NCI-H524 (cell line): ENCODE measurements at regions not wholly inside any gene's neighbourhood (a gene's known extent, or its start where the extent isn't known, plus 50 kb on each side); places are given as distances from the start of the nearest gene placed in this dataset.
"Not testable (repeated sequence)": the region's sequence is repeated elsewhere in the genome, so short reads cannot be mapped to it uniquely, and the experiment has no call there.

ENCODE experiments used
- DNase-seq, 2 experiments: peaks; one replicate each; lab custom pipeline; 2025; lab: John Stamatoyannopoulos, UW

DNA sequence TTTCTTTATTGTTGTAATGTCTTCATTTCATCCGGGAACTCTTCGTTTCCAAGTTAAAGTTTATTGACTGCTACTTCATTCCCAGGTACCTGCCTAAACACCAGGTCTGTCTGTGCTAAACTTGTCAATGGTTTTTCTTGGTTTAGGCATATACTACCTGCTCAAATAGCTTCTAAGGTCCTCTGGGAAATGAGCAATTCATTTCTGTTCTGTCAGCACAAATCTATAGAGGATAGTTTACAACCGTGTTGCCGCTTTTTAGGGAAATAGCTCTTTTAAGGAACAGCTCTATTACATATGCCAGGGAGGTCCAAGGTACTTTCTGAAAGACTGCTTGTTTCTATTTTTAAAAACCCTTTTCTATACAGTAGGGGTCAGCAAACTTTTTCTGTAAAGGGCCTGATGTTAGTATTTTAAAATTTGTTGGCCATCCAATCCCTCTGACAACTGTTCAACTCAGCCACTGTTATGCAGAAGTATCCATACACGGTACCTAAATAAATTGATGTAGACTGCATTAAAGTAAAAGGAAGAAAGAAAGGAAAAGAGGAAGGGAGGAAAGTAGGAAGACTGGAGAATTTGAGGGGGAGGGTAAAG is 222.7 kb upstream of the PTBP2 start:
- no peak for DNase-seq

GRCh38 chr1:96508233-96508632 is 213.4 kb upstream of the PTBP2 start:
- peak; percentile 28 to 83 for DNase-seq

- no peak for DNase-seq
Measured at GRCh38 chr1:96509339-96509738, 212.2 kb upstream of the PTBP2 start.

DNA sequence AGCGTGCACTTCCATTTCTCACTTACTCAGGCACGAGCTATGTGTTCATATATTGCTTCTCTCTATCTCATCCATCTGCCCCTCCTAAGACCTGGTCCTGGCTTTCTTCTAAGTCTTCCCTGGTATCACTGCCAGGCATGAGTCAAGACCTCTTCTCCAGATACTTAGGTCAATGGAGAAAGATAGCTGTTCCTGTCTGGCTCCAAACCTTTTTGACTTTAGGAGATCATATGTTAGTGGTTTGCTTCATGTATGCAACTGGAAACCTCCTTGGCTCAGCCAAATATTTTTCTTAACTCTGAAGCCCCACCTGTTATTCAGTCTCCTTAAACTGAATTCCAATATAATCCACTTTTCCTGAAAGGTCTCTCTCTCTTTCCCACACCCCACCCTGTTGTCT is 211.6 kb upstream of the PTBP2 start:
- peak in 1 of 2 experiments; percentile 21 for DNase-seq

GRCh38 chr1:96510391-96510790 is 211.2 kb upstream of the PTBP2 start:
- DNase-seq = no peak

GRCh38 chr1:96510911-96511310 is 210.7 kb upstream of the PTBP2 start:
- DNase-seq = no peak

- no peak for DNase-seq
Measured at GRCh38 chr1:96513136-96513535, 208.4 kb upstream of the PTBP2 start.

DNA sequence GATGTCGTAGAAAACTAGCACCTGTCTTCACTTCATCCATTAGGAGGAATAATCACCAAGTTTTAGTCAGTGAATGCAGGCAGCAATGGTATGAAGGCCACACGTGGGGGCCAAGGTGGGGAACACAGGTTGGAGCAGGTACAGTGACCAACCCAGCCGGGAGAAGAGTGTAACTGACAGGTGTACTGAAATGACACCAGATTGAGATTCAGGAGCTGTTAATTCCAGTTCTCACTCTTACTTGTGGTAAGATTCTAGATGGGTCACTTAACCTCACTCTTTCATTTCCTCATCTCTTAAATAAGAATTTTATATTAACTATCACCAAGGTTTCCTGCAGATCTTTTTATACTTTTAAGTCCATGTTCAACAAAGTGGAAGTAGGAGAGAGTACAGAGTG is 206.2 kb upstream of the PTBP2 start:
- no peak for DNase-seq

DNA sequence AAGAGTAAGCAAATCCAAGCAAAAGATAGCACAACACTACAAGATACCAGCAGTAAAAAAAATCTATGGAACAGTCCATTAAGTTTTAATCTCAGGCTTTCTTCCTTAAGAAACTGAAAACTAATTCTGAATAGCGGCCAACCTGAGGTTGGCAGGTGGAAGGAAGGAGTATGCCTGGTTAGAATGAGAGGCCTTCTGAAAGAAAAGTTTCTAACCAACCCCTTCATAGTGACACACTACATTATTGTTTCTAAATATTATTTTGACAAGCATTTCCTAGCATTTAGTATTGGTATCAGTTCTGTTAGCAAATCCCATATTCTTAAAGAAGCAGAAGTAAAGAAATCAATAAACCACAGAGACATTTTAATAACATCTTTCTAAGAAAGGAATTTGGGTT is 205.7 kb upstream of the PTBP2 start:
- no peak for DNase-seq

DNA sequence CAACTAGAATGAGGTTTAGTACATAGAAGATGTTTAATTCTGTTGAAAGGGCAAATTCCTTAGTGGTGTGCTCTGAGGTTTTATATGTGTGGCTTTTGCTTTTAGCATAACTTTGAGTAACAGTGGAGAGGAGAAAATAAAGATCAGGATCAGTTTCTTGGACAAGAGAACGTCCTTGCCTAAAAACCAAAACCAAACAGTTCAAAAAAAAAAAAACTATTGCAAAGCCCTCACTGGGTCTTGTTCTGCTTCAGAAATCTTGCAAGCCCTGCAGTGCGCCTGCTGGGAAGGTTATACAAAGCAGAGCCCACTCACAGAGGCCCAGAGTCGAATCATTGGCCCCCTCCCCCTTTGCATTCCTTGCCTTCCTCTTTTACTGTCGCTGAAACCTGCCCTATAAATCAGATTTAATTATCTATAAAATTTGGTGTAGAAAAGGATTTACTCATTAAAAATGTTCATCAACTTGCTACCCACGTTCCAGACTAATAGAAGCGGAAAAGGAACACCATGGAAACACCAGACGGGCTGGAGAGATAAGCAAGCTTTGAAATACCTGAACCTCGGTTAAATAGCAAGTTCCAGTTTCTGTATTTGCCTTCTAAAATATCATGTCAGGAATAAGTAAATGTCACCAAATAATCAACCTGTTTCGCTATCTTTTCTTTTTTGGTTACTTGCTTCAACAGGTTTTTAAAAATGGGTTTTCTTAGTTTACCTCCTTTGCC is 201.6 kb upstream of the PTBP2 start:
- no peak for DNase-seq

- no peak for DNase-seq
Measured at GRCh38 chr1:96520579-96520947, 201.0 kb upstream of the PTBP2 start.

- DNase-seq = no peak
Measured at GRCh38 chr1:96521010-96521409, 200.6 kb upstream of the PTBP2 start.

DNA sequence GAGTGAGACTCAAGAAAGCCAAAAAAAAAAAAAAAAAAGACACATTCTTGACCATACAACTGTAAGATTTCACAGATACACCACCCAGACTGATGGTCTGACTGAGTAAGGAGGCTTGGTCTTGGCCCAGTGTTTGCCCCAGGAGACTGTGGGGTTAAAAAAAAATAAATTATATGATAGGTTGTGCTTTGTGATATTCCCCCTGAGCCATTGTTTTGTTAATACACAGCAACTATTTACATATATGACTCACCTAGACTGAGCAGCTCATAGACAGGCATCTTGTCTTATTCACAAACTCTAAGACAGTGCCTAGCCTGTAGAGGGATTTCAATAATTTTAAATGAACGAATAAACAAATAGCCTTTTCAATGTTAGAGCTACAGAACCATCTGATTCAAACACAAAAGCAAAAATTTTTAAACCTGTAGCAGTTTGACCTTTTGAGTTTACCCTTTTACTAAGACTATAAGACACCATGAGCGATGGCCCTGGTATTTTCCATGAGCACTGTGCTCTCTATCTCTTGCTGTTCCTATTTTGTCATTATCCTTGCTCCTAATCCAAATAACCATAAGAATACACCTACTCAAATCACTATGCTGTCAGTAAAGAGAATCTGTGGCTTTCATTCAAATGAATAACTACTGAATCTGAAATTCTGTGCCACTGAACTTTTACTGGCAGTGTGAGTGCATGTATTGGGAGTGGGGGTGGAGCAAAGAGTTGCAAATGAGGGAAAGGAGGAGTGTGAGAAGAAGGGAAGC is 199.4 kb upstream of the PTBP2 start:
- DNase-seq = no peak

GRCh38 chr1:96522927-96523326 is 198.7 kb upstream of the PTBP2 start:
- DNase-seq = no peak

GRCh38 chr1:96524100-96524499 is 197.5 kb upstream of the PTBP2 start:
- no peak for DNase-seq

GRCh38 chr1:96525657-96526557 is 195.7 kb upstream of the PTBP2 start:
- DNase-seq = no peak

GRCh38 chr1:96528672-96529071 is 192.9 kb upstream of the PTBP2 start:
- DNase-seq = not testable (repeated sequence)

DNA sequence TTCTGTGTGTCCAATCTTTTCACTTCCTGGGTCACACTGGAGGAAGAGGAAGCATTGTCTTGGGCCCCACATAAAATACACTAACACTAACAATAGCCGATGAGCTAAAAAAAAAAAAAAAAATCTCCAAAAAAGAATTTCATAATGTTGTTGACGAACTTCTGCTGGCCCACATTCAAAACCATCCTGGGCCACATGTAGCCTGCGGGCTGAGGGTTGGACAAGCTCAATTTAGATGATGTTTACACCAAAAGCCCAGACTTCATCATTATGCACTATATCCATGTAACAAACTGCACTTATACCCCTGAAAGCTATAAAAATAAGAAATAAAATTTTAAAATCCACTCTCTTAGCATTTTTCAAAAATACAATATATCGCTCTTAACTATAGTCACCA is 187.8 kb upstream of the PTBP2 start:
- no peak for DNase-seq

- no peak for DNase-seq
Measured at GRCh38 chr1:96536581-96536980, 185.0 kb upstream of the PTBP2 start.

DNA sequence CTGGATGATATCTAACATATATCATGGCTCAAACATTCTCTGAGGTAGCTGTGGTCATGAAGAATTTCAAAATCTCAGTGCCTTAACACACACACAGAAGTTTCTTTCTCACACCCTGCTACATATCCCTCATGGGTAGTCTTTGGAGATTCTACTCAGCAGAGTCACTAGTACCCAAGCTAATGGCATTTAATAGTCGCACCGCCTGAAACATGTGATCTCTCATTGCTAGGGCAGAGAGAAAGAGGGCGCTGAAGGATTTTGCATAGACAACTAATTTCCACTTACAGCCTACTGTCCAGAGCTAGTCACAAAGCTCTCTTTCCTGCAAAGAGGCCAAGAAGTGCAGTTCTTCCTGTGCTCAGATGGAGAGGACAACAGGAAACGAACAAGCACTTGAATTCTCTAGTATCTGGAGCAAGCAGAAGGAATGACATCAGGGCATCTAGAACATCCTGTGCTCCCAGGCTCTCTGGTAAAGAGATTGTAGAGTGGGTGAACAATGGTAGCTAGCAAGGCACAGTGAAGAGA is 183.4 kb upstream of the PTBP2 start:
- no peak for DNase-seq

DNA sequence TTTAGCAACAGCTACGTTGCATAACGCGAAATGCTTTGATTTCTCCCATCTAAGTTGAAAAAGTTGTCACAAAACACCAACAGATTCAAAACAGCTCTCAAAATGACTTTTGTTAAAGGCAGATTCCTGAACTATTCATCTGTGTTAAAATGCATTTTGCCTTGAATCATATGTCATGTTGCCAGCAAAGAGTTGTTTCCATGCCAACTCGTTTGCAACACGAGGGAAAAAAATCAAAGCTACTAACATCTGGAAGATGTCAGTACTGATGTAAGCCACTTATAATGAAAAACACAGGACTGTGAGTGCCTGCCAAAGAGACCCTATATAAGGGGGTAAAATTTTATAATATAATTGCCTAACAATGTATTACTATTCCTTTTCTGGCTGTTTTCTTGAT is 182.7 kb upstream of the PTBP2 start:
- no peak for DNase-seq

DNA sequence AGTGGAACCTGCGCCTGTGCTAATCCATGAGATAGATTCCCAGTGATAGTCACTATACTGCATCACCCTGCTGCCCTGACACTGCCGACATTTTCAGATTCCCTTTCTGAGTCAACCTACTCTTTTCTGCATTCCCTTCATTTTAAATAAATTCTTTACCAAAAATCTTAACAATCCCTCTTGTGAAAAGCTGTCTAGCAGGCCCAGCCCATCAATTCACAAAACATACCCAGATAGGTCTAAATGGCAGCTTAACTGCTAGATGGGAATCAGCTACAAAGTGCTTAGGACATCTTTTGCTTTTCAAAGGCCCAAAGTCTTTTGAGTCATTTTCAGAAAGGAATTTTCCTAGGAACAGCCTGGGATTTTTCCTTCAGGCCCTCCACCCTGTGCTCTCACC is 180.1 kb upstream of the PTBP2 start:
- DNase-seq = no peak
